ENCODE measurements at regions not wholly inside any gene's neighbourhood (a gene's known extent, or its start where the extent isn't known, plus 50 kb on each side); places are given as distances from the start of the nearest gene placed in this dataset.

- Histone ChIP-seq H3K4me1 (ENCODE audit: control insufficient read depth in 2 of 2, insufficient read depth in 2 of 2, low read length in 2 of 2) (no peaks in the 10 kb centered on the region), H2AFZ (ENCODE audit: insufficient read depth, low read depth, low read length, poor library complexity, severe bottlenecking) (no peak overlapping the region), H3K9me3 (ENCODE audit: control extremely low read depth in 1 of 3, control insufficient read depth in 2 of 3, insufficient read depth in 1 of 3, low read length in 2 of 3) (no peaks in the 10 kb centered on the region), H3K4me3 (ENCODE audit: control extremely low read depth in 1 of 5, extremely low read depth in 1 of 5, insufficient read depth in 1 of 5, low read depth in 2 of 5, low read length in 4 of 5) (no peak overlapping the region), H3K27me3 (replicated peaks in 1 of 4; ENCODE audit: control extremely low read depth in 1 of 4, control insufficient read depth in 3 of 4, insufficient read depth in 4 of 4, low read length in 3 of 4) (peaks cover 0 to 6% (median 1%) of the 10 kb centered on the region in 4 experiments), H3K36me3 (replicated peaks in 1 of 2; ENCODE audit: control extremely low read depth in 1 of 2, control insufficient read depth in 1 of 2, extremely low read depth in 1 of 2, insufficient read depth in 2 of 2, low read length in 1 of 2) (no peaks in the 10 kb centered on the region), H3K4me2 (replicated peaks; ENCODE audit: low read depth, low read length, poor library complexity, severe bottlenecking) (no peak overlapping the region), H3K79me2 (ENCODE audit: control insufficient read depth, insufficient read depth, low read length) (no peaks in the 10 kb centered on the region), H4K20me1 (ENCODE audit: control insufficient read depth, insufficient read depth, low read length, poor library complexity, severe bottlenecking) (no peaks in the 10 kb centered on the region), H3K27ac (ENCODE audit: low read length in 2 of 2) (no peak overlapping the region), H3K9ac (ENCODE audit: low read length) (no peak overlapping the region)
- Mint-ChIP-seq H3K9me3 (ENCODE audit: insufficient read depth) (no peaks in the 10 kb centered on the region), H3K4me3 (no peak overlapping the region), H3K27me3 (peaks cover 21% of the 10 kb centered on the region), H3K4me1 (no peaks in the 10 kb centered on the region), H3K27ac (no peak overlapping the region)
- no peak for DNase-seq
- intact Hi-C loops (cut with micrococcal nuclease), result no loop called here
- no peak for ATAC-seq (ENCODE audit: low read depth)
- WGBS (ENCODE audit: insufficient coverage), result no CpG with 5 or more reads among the region's 2 CpGs
- TF ChIP-seq EZH2 (IDR thresholded peaks at IDR 0.05; ENCODE audit: borderline replicate concordance, insufficient read depth, low read depth, low read length, poor library complexity, severe bottlenecking), result no peak
- no peak for TF ChIP-seq CTCF (IDR thresholded peaks at IDR 0.05)
- POLR2A ChIA-PET, result no interaction called here
- CTCF ChIA-PET, result no interaction called here
These were observed 111.2 kb upstream of the TMEM72 start for GRCh38 chr10:44799966-44800365.

GRCh38 chr10:44801383-44802327 is 109.5 kb upstream of the TMEM72 start:
- POLR2A ChIA-PET, result no interaction called here
- 78% methylated on average over 3 of the region's 6 CpGs for WGBS (ENCODE audit: insufficient coverage)

More at GRCh38 chr10:44801383-44802327, 109.5 kb upstream of the TMEM72 start:
- Mint-ChIP-seq H3K4me3 (no peak overlapping the region), H3K27me3 (peaks cover 23% of the 10 kb centered on the region), H3K9me3 (ENCODE audit: insufficient read depth) (no peaks in the 10 kb centered on the region), H3K4me1 (no peaks in the 10 kb centered on the region), H3K27ac (no peak overlapping the region)
- Histone ChIP-seq H3K9me3 (ENCODE audit: control extremely low read depth in 1 of 3, control insufficient read depth in 2 of 3, insufficient read depth in 1 of 3, low read length in 2 of 3) (no peaks in the 10 kb centered on the region), H3K9ac (ENCODE audit: low read length) (no peak overlapping the region), H3K79me2 (ENCODE audit: control insufficient read depth, insufficient read depth, low read length) (no peaks in the 10 kb centered on the region), H2AFZ (ENCODE audit: insufficient read depth, low read depth, low read length, poor library complexity, severe bottlenecking) (no peak overlapping the region), H3K27me3 (replicated peaks in 1 of 4; ENCODE audit: control extremely low read depth in 1 of 4, control insufficient read depth in 3 of 4, insufficient read depth in 4 of 4, low read length in 3 of 4) (peaks cover 0 to 6% (median 1%) of the 10 kb centered on the region in 4 experiments), H3K27ac (ENCODE audit: low read length in 2 of 2) (no peak overlapping the region), H3K4me1 (ENCODE audit: control insufficient read depth in 2 of 2, insufficient read depth in 2 of 2, low read length in 2 of 2) (no peaks in the 10 kb centered on the region), H3K4me3 (ENCODE audit: control extremely low read depth in 1 of 5, extremely low read depth in 1 of 5, insufficient read depth in 1 of 5, low read depth in 2 of 5, low read length in 4 of 5) (no peak overlapping the region), H3K36me3 (replicated peaks in 1 of 2; ENCODE audit: control extremely low read depth in 1 of 2, control insufficient read depth in 1 of 2, extremely low read depth in 1 of 2, insufficient read depth in 2 of 2, low read length in 1 of 2) (no peaks in the 10 kb centered on the region), H3K4me2 (replicated peaks; ENCODE audit: low read depth, low read length, poor library complexity, severe bottlenecking) (no peak overlapping the region), H4K20me1 (ENCODE audit: control insufficient read depth, insufficient read depth, low read length, poor library complexity, severe bottlenecking) (no peaks in the 10 kb centered on the region)
- TF ChIP-seq EZH2 (IDR thresholded peaks at IDR 0.05; ENCODE audit: borderline replicate concordance, insufficient read depth, low read depth, low read length, poor library complexity, severe bottlenecking), result no peak
- TF ChIP-seq CTCF (IDR thresholded peaks at IDR 0.05), result no peak
- intact Hi-C loops (cut with micrococcal nuclease), result no loop called here
- no peak for ATAC-seq (ENCODE audit: low read depth)
- CTCF ChIA-PET, result no interaction called here
- DNase-seq, result no peak

Data from B cell (primary cell).